Nucleus accumbens (tissue), 56 donors: ENCODE measurements at regions not wholly inside any gene's neighbourhood (a gene's known extent, or its start where the extent isn't known, plus 50 kb on each side); places are given as distances from the start of the nearest gene placed in this dataset.

Experiments
- DNase-seq, 56 donors: peaks; one replicate each; lab custom pipeline; 2025; lab: John Stamatoyannopoulos, UW

GRCh38 chr12:18897823-18898222 is 159.9 kb downstream of the CAPZA3 start:
- no peak for DNase-seq

GRCh38 chr12:18898470-18898869 is 160.6 kb downstream of the CAPZA3 start:
- no peak for DNase-seq

- DNase-seq = no peak
These were observed 161.2 kb downstream of the CAPZA3 start for GRCh38 chr12:18899162-18899561.

GRCh38 chr12:18899678-18900317 is 161.9 kb downstream of the CAPZA3 start:
- DNase-seq = no peak

- no peak for DNase-seq
These were observed 167.2 kb downstream of the CAPZA3 start for GRCh38 chr12:18905134-18905533.

GRCh38 chr12:18906395-18906794 is 168.5 kb downstream of the CAPZA3 start:
- DNase-seq = no peak

- no peak for DNase-seq
These were observed 169.2 kb downstream of the CAPZA3 start for GRCh38 chr12:18907127-18907526.

- no peak for DNase-seq
These were observed 169.8 kb downstream of the CAPZA3 start for GRCh38 chr12:18907728-18908127.

GRCh38 chr12:18908191-18908590 is 170.3 kb downstream of the CAPZA3 start:
- peak in 2 of 56 donors; percentile 1 to 2 for DNase-seq

GRCh38 chr12:18919871-18920511 is 182.1 kb downstream of the CAPZA3 start:
- DNase-seq = no peak

- no peak for DNase-seq
These were observed 184.9 kb downstream of the CAPZA3 start for GRCh38 chr12:18922851-18923250.

GRCh38 chr12:18923721-18924120 is 185.8 kb downstream of the CAPZA3 start:
- no peak for DNase-seq

GRCh38 chr12:18926188-18926587 is 188.3 kb downstream of the CAPZA3 start:
- DNase-seq = no peak

- no peak for DNase-seq
These were observed 194.3 kb downstream of the CAPZA3 start for GRCh38 chr12:18932211-18932610.

- DNase-seq = no peak
These were observed 194.8 kb downstream of the CAPZA3 start for GRCh38 chr12:18932715-18933114.

GRCh38 chr12:18935371-18935965 is 194.1 kb upstream of the PLEKHA5 start:
- peak in 13 of 56 donors; percentile 1 to 28 (median 6) for DNase-seq

GRCh38 chr12:18939051-18939450 is 190.5 kb upstream of the PLEKHA5 start:
- DNase-seq = no peak

GRCh38 chr12:18942669-18943068 is 186.9 kb upstream of the PLEKHA5 start:
- DNase-seq = no peak

GRCh38 chr12:18943200-18943599 is 186.3 kb upstream of the PLEKHA5 start:
- no peak for DNase-seq

GRCh38 chr12:18946106-18946505 is 183.4 kb upstream of the PLEKHA5 start:
- no peak for DNase-seq

- no peak for DNase-seq
These were observed 178.3 kb upstream of the PLEKHA5 start for GRCh38 chr12:18951218-18951617.

- no peak for DNase-seq
These were observed 176.0 kb upstream of the PLEKHA5 start for GRCh38 chr12:18953505-18953904.
